ENCODE measurements at regions not wholly inside any gene's neighbourhood (a gene's known extent, or its start where the extent isn't known, plus 50 kb on each side); places are given as distances from the start of the nearest gene placed in this dataset.
"Not testable (repeated sequence)": the region's sequence is repeated elsewhere in the genome, so short reads cannot be mapped to it uniquely, and the experiment has no call there.

- no peak for DNase-seq (ENCODE audit: low read depth, low spot score)
Observed at GRCh38 chr1:208942394-208943130, 641.0 kb upstream of the CAMK1G start.

DNA sequence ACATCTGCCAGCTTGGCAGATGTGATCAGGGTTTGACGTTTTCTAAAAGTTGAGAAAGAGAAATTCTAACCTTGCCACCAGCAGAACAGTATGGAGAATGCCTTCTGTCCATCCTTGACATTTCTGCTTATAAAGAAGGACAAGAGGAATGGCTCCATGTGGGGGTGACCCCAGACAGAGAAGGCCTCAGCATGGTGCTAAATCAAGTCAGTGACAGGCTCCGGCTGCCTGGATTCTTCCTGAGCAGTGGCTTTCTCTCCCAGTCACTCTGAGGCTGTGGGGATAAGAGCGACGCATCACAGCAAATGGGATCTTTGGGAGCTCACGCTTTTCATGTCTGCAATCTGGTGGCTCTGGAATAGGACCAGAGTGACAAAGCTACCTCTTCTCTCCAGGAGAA is 640.2 kb upstream of the CAMK1G start:
- no peak for DNase-seq (ENCODE audit: low read depth, low spot score)

DNA sequence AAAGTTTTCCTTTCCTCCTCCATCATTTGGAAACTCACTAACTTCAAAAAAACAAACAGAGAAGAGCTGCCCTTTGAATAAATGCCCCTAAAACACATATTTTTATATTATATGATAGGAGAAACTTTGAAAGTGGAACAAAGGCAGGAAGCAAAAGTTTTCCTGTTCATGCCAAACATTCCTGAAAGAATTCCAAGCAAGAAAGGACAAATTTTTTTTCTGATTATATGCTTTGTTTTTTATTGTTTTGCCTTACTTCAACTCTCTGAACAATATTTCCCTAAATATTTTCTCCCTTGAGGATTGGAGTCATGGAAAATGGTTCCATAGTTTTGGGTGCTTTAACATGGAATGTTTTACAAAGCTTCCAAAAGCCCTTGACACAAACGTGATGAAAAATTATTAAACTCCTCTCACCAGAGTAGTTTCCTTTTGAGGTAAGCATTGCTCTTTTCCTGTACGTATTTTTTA is 638.5 kb upstream of the CAMK1G start:
- no peak for DNase-seq (ENCODE audit: low read depth, low spot score)

- no peak for DNase-seq (ENCODE audit: low read depth, low spot score)
Observed at GRCh38 chr1:208950206-208950605, 633.3 kb upstream of the CAMK1G start.

DNA sequence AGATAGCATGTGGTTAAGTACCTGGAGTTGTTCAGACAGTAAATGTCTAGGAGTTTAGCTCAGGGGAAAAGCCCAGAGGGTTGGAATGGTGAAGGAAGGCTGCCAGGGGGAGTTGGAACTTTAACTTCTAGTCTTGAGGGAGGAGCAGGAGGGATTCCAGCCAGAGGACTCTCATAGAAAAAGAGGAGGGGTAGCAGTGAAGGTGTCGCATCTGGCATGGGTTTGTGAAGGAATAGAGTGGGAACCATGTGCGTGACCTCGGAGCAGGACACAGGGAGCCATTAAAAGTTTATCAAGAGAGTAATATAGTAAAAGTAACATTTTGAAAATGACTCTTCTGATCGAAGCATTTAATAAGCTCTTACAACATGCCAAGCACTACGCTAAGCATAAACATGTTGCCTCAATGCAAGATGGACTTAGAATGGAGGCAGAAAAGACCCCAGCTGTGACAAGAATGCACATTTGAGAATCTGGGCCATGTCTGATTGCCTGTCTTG is 632.4 kb upstream of the CAMK1G start:
- no peak for DNase-seq (ENCODE audit: low read depth, low spot score)

DNA sequence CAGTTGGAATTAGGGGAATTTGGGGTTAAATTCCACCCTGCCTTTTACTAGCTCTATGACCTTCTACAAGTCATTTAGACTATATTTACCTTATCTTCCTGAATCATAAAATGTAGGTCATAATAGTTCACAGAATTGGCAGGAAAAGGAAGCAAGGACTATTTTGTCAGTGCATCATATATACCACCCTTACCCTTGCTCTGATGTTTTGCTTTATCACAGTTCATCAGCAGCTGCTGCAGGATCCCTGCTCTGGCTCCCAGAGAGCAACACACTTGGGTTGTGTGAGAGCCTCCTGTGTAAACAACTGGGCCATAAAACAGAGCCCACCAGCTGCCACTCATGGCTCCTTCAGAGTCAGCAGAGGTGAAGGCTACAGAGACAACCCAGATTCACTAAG is 631.6 kb upstream of the CAMK1G start:
- DNase-seq (ENCODE audit: low read depth, low spot score): no peak

DNA sequence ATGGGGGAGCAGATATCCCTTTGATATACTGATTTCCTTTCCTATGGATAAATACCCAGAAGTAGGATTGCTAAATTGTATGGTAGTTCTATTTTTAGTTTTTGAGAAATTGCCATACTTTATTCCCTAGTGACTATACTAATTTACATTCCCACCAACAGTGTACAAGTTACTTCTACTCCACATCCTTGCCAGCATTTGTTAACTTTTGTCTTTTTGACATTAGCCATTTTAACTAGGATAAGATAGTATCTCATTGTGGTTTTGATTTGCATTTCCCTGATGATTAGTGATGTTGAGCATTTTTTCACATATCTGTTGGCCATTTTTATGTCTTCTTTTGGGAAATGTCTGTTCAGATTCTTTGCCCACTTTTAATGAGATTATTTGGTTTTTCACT is 620.6 kb upstream of the CAMK1G start:
- DNase-seq (ENCODE audit: low read depth, low spot score): no peak

DNA sequence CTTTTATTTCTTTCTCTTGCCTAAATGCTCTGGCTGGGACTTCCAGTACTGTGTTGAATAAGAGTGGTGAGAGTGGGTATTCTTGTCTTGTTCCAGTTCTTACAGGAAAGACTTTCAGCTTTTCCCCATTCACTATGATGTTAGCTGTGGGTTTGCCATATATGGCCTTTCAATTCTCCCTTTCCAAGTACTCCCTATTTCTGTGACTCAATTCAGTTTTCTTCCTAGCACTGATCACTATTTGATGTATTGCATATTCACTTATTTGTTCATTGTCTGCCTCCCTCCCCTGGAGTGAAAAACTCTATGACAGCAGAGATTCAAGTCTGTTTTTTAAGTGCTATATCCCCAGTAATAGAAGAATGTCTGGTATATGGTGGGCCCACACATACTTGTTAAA is 618.2 kb upstream of the CAMK1G start:
- DNase-seq (ENCODE audit: low read depth, low spot score): no peak

DNA sequence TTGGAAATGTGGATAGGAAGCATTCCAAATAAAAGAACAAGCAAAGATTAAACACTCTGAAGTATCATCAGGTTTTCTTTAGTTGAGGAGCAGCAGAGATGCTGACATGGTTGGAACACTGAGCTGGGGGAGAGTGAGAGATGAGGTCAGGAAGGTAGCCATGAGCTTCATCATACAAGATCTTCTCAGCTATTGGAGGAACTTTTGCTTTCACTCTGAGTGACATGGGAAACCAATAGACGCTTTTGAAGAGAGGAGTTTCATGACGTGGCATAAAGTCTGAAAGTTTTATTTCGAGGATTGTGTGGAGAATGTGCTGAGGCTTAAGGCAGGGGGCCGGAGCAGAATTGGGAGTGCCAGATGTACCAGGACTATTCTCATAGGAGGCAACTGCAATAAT is 616.2 kb upstream of the CAMK1G start:
- DNase-seq (ENCODE audit: low read depth, low spot score): no peak

DNA sequence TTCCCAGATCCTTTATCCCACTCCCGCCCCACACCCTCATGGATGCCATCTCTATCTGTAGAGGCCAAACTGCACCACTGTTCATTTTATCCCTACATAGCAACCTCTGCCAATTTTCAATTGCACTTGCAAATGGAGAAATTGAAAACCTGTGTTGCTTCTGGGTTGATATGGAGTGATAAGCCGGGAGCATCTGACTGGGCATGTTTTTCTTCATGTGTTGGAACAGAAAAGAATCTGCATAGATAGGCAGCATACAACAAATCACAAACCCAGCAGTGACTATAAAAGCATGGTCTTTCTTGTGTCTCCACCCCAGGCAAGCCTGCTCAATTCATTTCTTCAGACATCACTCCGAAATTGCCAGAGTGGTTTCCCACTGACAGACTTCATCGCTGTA is 608.8 kb upstream of the CAMK1G start:
- no peak for DNase-seq (ENCODE audit: low read depth, low spot score)

- DNase-seq (ENCODE audit: low read depth, low spot score): no peak
Observed at GRCh38 chr1:208975456-208975855, 608.1 kb upstream of the CAMK1G start.

- no peak for DNase-seq (ENCODE audit: low read depth, low spot score)
Observed at GRCh38 chr1:208977012-208977411, 606.5 kb upstream of the CAMK1G start.

DNA sequence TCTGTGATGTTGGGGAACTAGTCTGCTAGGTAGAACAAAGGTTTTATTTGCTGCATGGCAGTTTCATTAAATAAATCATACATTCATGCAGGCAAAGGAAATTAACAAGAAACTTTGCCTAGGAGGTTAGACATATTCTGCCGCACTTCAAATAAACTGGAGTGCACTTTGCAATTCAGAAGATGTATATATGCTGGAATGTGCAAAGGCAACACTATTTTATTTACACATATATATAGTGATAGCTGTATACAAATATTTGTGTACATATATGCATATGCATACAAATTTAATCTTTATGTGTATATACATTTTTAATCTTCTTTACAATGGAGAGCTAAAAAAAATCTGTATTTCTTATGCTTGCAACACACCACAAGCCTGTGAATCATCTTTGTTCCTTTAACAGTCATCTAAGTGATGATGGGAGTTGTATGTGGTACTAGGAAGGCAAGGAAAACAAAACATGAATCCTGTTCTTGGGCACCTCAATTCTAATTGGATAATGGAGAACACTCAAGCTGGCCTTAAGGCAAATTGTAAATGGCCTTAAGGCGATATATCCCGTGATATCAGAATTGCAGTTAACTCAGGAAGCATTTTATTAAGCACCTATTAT is 605.8 kb upstream of the CAMK1G start:
- no peak for DNase-seq (ENCODE audit: low read depth, low spot score)

GRCh38 chr1:208979776-208980175 is 603.7 kb upstream of the CAMK1G start:
- DNase-seq (ENCODE audit: low read depth, low spot score): no peak

- no peak for DNase-seq (ENCODE audit: low read depth, low spot score)
Observed at GRCh38 chr1:208980605-208981004, 602.9 kb upstream of the CAMK1G start.

- no peak for DNase-seq (ENCODE audit: low read depth, low spot score)
Observed at GRCh38 chr1:208985231-208985630, 598.3 kb upstream of the CAMK1G start.

DNA sequence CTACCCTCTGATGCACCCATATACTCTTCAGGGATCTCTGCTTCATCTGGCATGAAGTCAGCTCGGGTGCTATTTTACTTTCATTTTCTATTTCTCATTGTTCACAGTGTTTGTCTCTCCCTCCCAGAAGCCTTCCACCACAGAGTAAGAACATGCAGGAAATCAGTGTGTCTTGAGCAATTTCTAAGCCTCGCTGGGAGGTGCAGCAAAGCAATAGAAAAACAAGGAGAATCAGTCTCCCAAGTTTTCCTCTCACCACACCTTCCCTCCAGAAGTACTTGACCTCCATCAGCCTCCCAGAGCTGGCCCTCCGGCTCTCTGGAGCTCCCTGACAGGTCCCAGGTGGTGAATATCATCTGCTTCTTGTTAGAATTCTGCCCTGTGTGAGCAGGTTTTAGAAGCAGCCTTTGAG is 594.7 kb upstream of the CAMK1G start:
- no peak for DNase-seq (ENCODE audit: low read depth, low spot score)

DNA sequence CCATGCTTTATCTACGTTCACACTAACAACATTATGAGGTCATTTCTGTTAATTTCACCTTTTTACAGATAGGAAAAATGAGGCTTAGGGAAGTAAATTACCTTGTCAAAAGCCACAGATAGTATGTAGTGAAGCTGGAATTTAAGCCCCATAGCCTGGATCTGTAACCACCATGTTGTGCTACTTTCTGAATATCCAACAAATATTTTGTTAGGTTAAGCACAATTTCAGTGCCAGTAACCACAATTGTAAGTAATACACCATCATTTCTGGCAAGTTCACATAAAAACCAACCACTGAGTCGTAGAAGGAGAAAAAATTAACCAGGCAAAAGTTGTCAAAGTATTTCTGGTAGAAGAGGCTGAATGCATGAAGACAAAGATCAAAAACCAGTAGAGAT is 593.1 kb upstream of the CAMK1G start:
- no peak for DNase-seq (ENCODE audit: low read depth, low spot score)

GRCh38 chr1:208997053-208997452 is 586.5 kb upstream of the CAMK1G start:
- DNase-seq (ENCODE audit: low read depth, low spot score): not testable (repeated sequence)

DNA sequence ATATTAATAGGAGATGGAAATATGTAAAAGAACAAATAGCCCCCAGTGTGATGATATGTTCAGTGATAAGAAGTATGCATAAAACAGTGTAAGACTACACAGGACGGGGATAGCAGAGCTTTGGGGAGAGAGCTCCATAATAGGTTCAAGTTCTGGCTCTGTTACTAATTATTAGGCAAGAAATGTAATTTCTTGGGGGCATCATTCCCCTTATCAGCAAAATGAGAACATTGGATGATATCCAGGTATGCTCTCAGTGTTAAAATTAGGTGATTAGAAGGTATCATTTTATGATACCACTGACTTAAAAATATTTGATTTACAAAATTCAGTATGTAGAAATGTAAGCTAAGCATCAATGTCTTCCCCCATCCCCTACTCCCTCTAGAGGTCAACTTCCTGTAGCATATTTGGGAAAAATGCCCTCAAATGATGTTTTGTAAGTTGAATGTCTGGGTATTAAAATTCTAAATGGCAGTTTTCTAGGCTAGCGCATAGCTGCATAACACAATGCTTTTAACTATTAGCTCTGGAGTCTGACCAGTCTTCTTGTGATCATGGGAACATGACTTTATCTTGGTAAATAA is 585.7 kb upstream of the CAMK1G start:
- no peak for DNase-seq (ENCODE audit: low read depth, low spot score)

GRCh38 chr1:209008586-209008985 is 574.9 kb upstream of the CAMK1G start:
- DNase-seq (ENCODE audit: low read depth, low spot score): no peak

DNA sequence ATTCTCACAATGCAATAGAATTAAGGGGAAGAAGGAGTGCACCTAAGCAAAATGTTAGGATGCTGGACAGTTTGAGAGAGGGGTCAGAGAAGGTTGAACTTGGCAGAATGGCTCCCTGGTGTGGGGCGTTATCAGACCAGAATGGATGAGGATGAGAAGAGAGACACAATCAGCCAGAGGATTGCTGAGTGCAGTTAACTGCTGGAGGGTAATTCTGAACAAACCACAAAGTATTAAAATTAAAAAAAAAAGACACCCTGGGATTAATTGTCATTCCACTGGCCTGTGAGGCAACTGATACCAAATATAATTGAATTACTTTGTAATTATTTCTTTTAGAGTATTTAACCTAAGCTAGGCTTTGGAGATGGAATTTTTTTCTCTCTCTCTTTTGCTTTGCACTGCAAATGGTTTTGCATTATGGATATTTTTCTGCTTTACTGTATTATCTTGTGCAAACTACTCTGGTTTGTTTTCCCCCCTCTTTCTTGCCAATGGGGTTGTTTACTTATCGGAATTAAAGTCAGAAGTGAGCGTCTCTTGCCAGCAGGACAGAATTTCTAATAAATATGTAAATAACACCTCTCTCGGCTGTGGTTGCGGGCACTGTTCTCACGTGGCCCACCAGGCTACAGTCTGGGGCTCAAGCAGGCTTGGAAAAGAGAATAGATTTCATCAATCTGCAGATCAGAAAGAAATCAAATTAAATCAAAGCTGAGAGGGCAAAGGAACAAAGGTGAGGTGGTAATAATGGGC is 572.9 kb upstream of the CAMK1G start:
- DNase-seq (ENCODE audit: low read depth, low spot score): no peak

All from iPS DF 19.7 (cell line).